ENCODE measurements at regions not wholly inside any gene's neighbourhood (a gene's known extent, or its start where the extent isn't known, plus 50 kb on each side); places are given as distances from the start of the nearest gene placed in this dataset.

- TF ChIP-seq CTCF (IDR thresholded peaks at IDR 0.05) (no peak), POLR2A (IDR thresholded peaks at IDR 0.05) (no peak)
Observed at GRCh38 chr5:101897914-101898313, 398.2 kb downstream of the SLCO4C1 start.
